ENCODE measurements at regions not wholly inside any gene's neighbourhood (a gene's known extent, or its start where the extent isn't known, plus 50 kb on each side); places are given as distances from the start of the nearest gene placed in this dataset.

GRCh38 chr3:27661797-27662196 is 60.3 kb downstream of the EOMES start:
- no peak overlapping the region for H3K27ac ChIP-seq (ENCODE audit: low read depth, low read length)
- 50 to 71% (median 53%) methylated on average over 3 of the region's 3 CpGs for WGBS, 3 donors

GRCh38 chr3:27659279-27660021 is 62.7 kb downstream of the EOMES start:
- 57 to 61% (median 57%) methylated on average over 3 of the region's 3 CpGs for WGBS, 3 donors
- H3K27ac ChIP-seq (ENCODE audit: low read depth, low read length) = no peak overlapping the region

GRCh38 chr3:27658741-27659140 is 63.4 kb downstream of the EOMES start:
- 69 to 81% (median 76%) methylated on average over 1 of the region's 1 CpG for WGBS, 3 donors
- H3K27ac ChIP-seq (ENCODE audit: low read depth, low read length) = no peak overlapping the region

GRCh38 chr3:27657871-27658270 is 64.3 kb downstream of the EOMES start:
- 83 to 91% (median 86%) methylated on average over 2 of the region's 2 CpGs for WGBS, 3 donors

GRCh38 chr3:27657404-27657803 is 64.7 kb downstream of the EOMES start:
- 79 to 91% (median 84%) methylated on average over 4 of the region's 4 CpGs for WGBS, 3 donors
- no peak overlapping the region for H3K27ac ChIP-seq (ENCODE audit: low read depth, low read length)

More at GRCh38 chr3:27657871-27658270, 64.3 kb downstream of the EOMES start:
- no peak overlapping the region for H3K27ac ChIP-seq (ENCODE audit: low read depth, low read length)

- no peak overlapping the region for H3K27ac ChIP-seq (ENCODE audit: low read depth, low read length)
- WGBS, 3 donors = 93 to 96% (median 94%) methylated on average over 1 of the region's 1 CpG
Observed at GRCh38 chr3:27656790-27657189, 65.3 kb downstream of the EOMES start.

- H3K27ac ChIP-seq (ENCODE audit: low read depth, low read length) = no peak overlapping the region
- 73 to 83% (median 80%) methylated on average over 5 of the region's 5 CpGs for WGBS, 3 donors
Observed at GRCh38 chr3:27655547-27655946, 66.6 kb downstream of the EOMES start.

GRCh38 chr3:27653803-27654558 is 68.1 kb downstream of the EOMES start:
- WGBS, 3 donors = 91 to 95% (median 91%) methylated on average over 3 of the region's 3 CpGs
- no peak overlapping the region for H3K27ac ChIP-seq (ENCODE audit: low read depth, low read length)

- WGBS, 3 donors = 61 to 81% (median 80%) methylated on average over 4 of the region's 4 CpGs
- no peak overlapping the region for H3K27ac ChIP-seq (ENCODE audit: low read depth, low read length)
Observed at GRCh38 chr3:27649277-27649676, 72.8 kb downstream of the EOMES start.

GRCh38 chr3:27646896-27647295 is 75.2 kb downstream of the EOMES start:
- H3K27ac ChIP-seq (ENCODE audit: low read depth, low read length) = no peak overlapping the region

GRCh38 chr3:27644941-27645340 is 77.2 kb downstream of the EOMES start:
- H3K27ac ChIP-seq (ENCODE audit: low read depth, low read length) = no peak overlapping the region
- WGBS, 3 donors = 95 to 99% (median 98%) methylated on average over 4 of the region's 4 CpGs

- WGBS, 3 donors = 50 to 85% (median 82%) methylated on average over 3 of the region's 3 CpGs
Observed at GRCh38 chr3:27643355-27643754, 78.8 kb downstream of the EOMES start.

GRCh38 chr3:27642796-27643195 is 79.3 kb downstream of the EOMES start:
- 62 to 96% (median 91%) methylated on average over 5 of the region's 5 CpGs for WGBS, 3 donors
- no peak overlapping the region for H3K27ac ChIP-seq (ENCODE audit: low read depth, low read length)

More at GRCh38 chr3:27643355-27643754, 78.8 kb downstream of the EOMES start:
- H3K27ac ChIP-seq (ENCODE audit: low read depth, low read length) = no peak overlapping the region

- WGBS, 3 donors = 66 to 94% (median 93%) methylated on average over 5 of the region's 5 CpGs
- H3K27ac ChIP-seq (ENCODE audit: low read depth, low read length) = no peak overlapping the region
Observed at GRCh38 chr3:27641888-27642601, 80.1 kb downstream of the EOMES start.

GRCh38 chr3:27641271-27641800 is 80.8 kb downstream of the EOMES start:
- WGBS, 3 donors = 60 to 98% (median 90%) methylated on average over 1 of the region's 1 CpG
- no peak overlapping the region for H3K27ac ChIP-seq (ENCODE audit: low read depth, low read length)

GRCh38 chr3:27639271-27639670 is 82.9 kb downstream of the EOMES start:
- 52 to 84% (median 61%) methylated on average over 2 of the region's 2 CpGs for WGBS, 3 donors
- H3K27ac ChIP-seq (ENCODE audit: low read depth, low read length) = no peak overlapping the region

GRCh38 chr3:27638594-27638993 is 83.5 kb downstream of the EOMES start:
- WGBS, 3 donors = 58 to 89% (median 89%) methylated on average over 6 of the region's 6 CpGs
- no peak overlapping the region for H3K27ac ChIP-seq (ENCODE audit: low read depth, low read length)

GRCh38 chr3:27637346-27637995 is 84.7 kb downstream of the EOMES start:
- no peak overlapping the region for H3K27ac ChIP-seq (ENCODE audit: low read depth, low read length)
- WGBS, 3 donors = 70 to 82% (median 77%) methylated on average over 9 of the region's 9 CpGs
